ENCODE measurements at regions not wholly inside any gene's neighbourhood (a gene's known extent, or its start where the extent isn't known, plus 50 kb on each side); places are given as distances from the start of the nearest gene placed in this dataset.

- Histone ChIP-seq H2AFZ (no peak overlapping the region), H3K4me3 (ENCODE audit: low read depth, low read length) (no peak overlapping the region), H3K27ac (no peak overlapping the region), H3K9me3 (ENCODE audit: control insufficient read depth, low read length) (no peaks in the 10 kb centered on the region), H3K36me3 (ENCODE audit: control insufficient read depth, insufficient read depth, low read length) (no peaks in the 10 kb centered on the region), H3K9ac (no peak overlapping the region), H3K4me1 (no peaks in the 10 kb centered on the region), H3K27me3 (ENCODE audit: control insufficient read depth, insufficient read depth, low read length) (no peaks in the 10 kb centered on the region), H3K4me2 (ENCODE audit: low read length) (no peak overlapping the region), H3K79me2 (no peaks in the 10 kb centered on the region)
- TF ChIP-seq CTCF (IDR thresholded peaks at IDR 0.05), result no peak
These were observed 256.4 kb downstream of the BCL2 start for GRCh38 chr18:63063171-63063570.

GRCh38 chr18:63062246-63062645, 257.3 kb downstream of the BCL2 start:
- Histone ChIP-seq H2AFZ (no peak overlapping the region), H3K9ac (no peak overlapping the region), H3K4me1 (no peaks in the 10 kb centered on the region), H3K36me3 (ENCODE audit: control insufficient read depth, insufficient read depth, low read length) (no peaks in the 10 kb centered on the region), H3K4me3 (ENCODE audit: low read depth, low read length) (no peak overlapping the region), H3K9me3 (ENCODE audit: control insufficient read depth, low read length) (no peaks in the 10 kb centered on the region), H3K27me3 (ENCODE audit: control insufficient read depth, insufficient read depth, low read length) (no peaks in the 10 kb centered on the region), H3K4me2 (ENCODE audit: low read length) (no peak overlapping the region), H3K27ac (no peak overlapping the region), H3K79me2 (no peaks in the 10 kb centered on the region)
- no peak for TF ChIP-seq CTCF (IDR thresholded peaks at IDR 0.05)

GRCh38 chr18:63061303-63061702, 258.3 kb downstream of the BCL2 start:
- H3K4me3 ChIP-seq (ENCODE audit: low read depth, low read length), result no peak overlapping the region
- TF ChIP-seq CTCF (IDR thresholded peaks at IDR 0.05), result no peak

GRCh38 chr18:63058521-63058920, 261.0 kb downstream of the BCL2 start:
- Histone ChIP-seq H3K9me3 (ENCODE audit: control insufficient read depth, low read length) (no peaks in the 10 kb centered on the region), H3K36me3 (ENCODE audit: control insufficient read depth, insufficient read depth, low read length) (no peaks in the 10 kb centered on the region), H3K4me2 (ENCODE audit: low read length) (no peak overlapping the region), H3K27ac (no peak overlapping the region), H3K79me2 (no peaks in the 10 kb centered on the region), H3K9ac (no peak overlapping the region), H2AFZ (no peak overlapping the region), H3K4me3 (ENCODE audit: low read depth, low read length) (no peak overlapping the region), H3K27me3 (ENCODE audit: control insufficient read depth, insufficient read depth, low read length) (no peaks in the 10 kb centered on the region), H3K4me1 (no peaks in the 10 kb centered on the region)
- TF ChIP-seq CTCF (IDR thresholded peaks at IDR 0.05), result no peak

More at GRCh38 chr18:63061303-63061702, 258.3 kb downstream of the BCL2 start:
- Histone ChIP-seq H3K4me2 (ENCODE audit: low read length) (no peak overlapping the region), H3K36me3 (ENCODE audit: control insufficient read depth, insufficient read depth, low read length) (no peaks in the 10 kb centered on the region), H3K9me3 (ENCODE audit: control insufficient read depth, low read length) (no peaks in the 10 kb centered on the region), H3K79me2 (no peaks in the 10 kb centered on the region), H2AFZ (no peak overlapping the region), H3K4me1 (no peaks in the 10 kb centered on the region), H3K9ac (no peak overlapping the region), H3K27ac (no peak overlapping the region), H3K27me3 (ENCODE audit: control insufficient read depth, insufficient read depth, low read length) (no peaks in the 10 kb centered on the region)

- no peak overlapping the region for H3K4me2 ChIP-seq (ENCODE audit: low read length)
- H3K4me1 ChIP-seq, result no peaks in the 10 kb centered on the region
- no peaks in the 10 kb centered on the region for H3K36me3 ChIP-seq (ENCODE audit: control insufficient read depth, insufficient read depth, low read length)
- H2AFZ ChIP-seq, result no peak overlapping the region
- H3K4me3 ChIP-seq (ENCODE audit: low read depth, low read length), result no peak overlapping the region
- no peak overlapping the region for H3K9ac ChIP-seq
- no peak for TF ChIP-seq CTCF (IDR thresholded peaks at IDR 0.05)
- H3K79me2 ChIP-seq, result no peaks in the 10 kb centered on the region
- no peaks in the 10 kb centered on the region for H3K27me3 ChIP-seq (ENCODE audit: control insufficient read depth, insufficient read depth, low read length)
- no peak overlapping the region for H3K27ac ChIP-seq
- H3K9me3 ChIP-seq (ENCODE audit: control insufficient read depth, low read length), result no peaks in the 10 kb centered on the region
These were observed 261.9 kb downstream of the BCL2 start for GRCh38 chr18:63057707-63058106.

Measured in parathyroid adenoma (tissue), 2 donors.